Activated CD4-positive, alpha-beta T cell treated with anti-CD3 and anti-CD28 coated beads, Interleukin-2, Interleukin-6, amounts not matched to agents 100 ng/mL and 50 ng/mL, durations not matched to agents 16 hours and 8 hours (primary cell): ENCODE measurements at regions not wholly inside any gene's neighbourhood (a gene's known extent, or its start where the extent isn't known, plus 50 kb on each side); places are given as distances from the start of the nearest gene placed in this dataset.

ENCODE experiments used
- DNase-seq: peaks from one replicate; pipeline ENCODE4 v3.0.0-alpha.2; 2020

DNA sequence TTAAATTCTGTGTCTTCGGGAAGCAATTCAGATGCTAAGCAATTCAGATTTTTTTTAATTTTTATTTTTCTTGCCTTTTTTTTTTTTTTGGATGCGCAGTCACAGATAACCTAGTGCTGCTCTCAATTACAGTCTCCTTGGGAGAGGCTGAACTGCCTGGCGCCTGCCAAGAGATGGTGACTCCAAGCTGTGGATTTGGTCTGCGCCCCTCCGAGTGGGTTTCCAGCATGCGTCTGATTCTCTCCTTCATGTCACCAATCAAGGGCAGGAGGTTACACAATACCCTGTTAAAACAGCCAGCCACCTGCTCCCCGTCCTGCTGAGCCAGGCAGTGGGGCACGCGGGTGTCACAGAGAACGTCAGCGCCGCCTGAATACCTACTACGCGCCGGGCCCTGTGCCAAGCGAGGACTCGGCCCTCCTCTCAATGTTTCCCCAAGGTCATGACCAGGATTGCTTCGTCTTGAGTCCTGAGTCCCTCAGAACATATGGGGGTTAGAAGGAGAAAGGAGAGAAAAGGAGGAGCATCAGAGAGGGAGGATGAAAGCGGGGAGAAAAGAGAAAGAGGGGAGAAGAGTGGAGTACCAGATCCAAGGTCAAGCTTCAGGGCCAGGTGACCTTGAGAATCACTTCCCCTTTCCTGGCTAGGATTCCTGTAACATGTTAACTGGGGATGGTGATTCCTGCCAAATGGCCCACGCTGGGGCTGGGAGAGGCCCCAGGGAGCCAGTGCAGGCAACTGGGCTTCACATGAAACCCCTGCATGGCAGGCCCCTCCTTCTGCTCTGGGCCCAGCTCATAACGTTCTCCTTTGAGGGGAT is 213.6 kb downstream of the URI1 start:
- DNase-seq = no peak

- DNase-seq = no peak
Measured at GRCh38 chr19:30156646-30157045, 214.6 kb downstream of the URI1 start.

DNA sequence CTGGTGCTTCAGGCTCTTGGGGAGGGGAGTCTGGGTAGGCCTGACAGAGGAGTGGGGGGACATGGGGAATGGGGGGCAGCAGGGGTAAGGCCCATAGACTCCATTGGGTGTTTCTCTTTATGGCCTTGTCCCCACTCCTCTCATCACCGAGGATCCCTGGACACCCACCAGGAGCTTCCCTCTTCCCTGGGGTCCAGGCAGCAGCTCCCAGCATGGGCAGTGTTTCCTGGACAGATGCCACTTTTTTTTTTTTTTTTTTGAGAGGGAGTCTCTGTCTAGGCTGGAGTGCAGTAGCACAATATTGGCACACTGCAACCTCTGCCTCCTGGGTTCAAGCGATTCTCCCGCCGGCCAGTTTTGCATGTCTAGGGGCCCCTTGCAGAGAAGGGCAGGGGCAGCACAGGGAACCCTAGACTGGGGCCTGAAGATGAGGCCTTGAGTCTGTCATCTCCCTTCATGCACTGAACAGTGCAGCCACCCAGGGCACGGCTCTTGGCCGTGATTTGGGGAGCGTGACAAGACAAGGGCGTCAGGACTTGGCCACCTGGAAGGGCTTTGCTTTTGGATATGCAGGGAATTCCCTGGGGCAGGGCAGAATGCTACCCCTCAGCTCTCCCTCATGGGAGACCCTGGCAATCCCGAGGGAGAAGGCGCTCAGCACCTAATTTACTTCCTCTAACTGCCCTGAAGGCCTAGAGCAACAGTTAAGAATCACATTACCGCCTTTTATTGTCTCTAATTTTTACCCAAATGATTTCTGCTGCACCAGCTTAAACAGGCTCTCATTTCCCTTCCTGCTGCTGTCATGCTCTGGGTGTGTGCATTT is 213.9 kb upstream of the ZNF536 start:
- no peak for DNase-seq

DNA sequence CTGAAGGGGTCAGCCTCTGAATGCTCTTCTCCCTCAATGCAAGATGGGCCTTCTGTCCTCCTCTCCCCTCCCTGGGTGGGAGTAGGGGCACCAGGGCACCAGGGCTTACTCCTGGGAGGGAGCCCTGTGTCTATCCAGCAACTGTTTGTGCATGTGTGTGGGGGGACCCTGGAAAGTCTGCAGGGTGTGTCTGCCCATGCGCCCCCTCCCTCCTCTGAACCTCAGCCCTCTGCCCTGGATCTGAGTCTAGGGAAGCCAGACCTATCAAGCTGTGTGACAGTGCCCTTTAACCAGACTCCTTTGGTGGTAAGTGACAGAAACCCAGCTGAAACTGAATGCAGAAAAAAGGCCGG is 213.3 kb upstream of the ZNF536 start:
- no peak for DNase-seq

GRCh38 chr19:30159636-30160035 is 212.5 kb upstream of the ZNF536 start:
- DNase-seq = no peak

- no peak for DNase-seq
Measured at GRCh38 chr19:30160426-30160825, 211.8 kb upstream of the ZNF536 start.

GRCh38 chr19:30161021-30161655 is 211.0 kb upstream of the ZNF536 start:
- no peak for DNase-seq

- DNase-seq = no peak
Measured at GRCh38 chr19:30161770-30162169, 210.4 kb upstream of the ZNF536 start.

DNA sequence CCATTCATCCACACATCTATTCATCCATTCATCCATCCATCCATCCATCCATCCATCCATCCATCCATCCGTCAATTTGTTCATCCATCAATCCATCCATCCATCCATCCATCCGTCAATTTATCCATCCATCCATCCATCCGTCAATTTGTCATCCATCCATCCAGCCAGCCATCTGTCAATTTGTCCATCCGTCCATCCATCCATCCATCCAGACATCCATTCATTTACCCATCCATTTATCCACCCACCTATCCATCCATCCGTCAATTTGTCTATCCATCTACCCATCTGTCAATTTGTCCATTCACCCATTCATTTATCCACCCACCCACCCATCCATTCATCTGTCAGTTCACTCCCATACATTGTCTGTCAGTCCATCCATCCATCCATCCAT is 209.5 kb upstream of the ZNF536 start:
- DNase-seq = no peak

GRCh38 chr19:30163663-30164062 is 208.5 kb upstream of the ZNF536 start:
- no peak for DNase-seq

- no peak for DNase-seq
Measured at GRCh38 chr19:30165228-30165813, 206.9 kb upstream of the ZNF536 start.

DNA sequence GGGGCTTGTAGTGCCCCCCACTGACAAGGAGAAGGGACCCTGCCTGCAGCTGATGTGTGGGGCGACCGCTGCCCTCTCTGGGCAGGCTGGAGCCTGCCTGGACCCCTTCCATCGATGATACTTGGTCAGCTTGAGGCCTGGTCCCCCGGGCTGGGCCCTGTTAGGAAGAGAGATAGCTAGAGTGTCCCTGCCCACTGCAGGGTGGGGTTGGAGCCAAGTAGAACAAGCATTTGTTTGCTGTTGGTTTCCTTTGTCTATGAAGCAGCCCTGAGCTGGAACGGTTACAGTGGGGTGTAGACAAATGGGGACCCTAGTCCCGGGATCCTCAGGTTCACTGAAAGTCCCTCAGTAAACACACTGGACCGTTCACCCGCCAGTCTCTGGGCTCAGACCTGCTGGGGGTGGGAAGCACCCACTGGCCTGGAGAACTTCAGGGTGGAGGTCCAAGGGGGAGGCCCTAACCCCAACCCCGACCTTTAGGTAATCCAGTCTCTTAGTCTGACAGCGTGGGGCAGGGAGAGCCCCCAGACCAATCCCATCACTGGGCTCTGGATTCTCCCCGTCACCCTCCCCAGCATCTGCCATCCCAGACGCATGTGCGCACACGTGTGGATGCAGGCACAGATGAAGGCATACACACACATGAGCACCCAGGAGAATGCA is 204.8 kb upstream of the ZNF536 start:
- no peak for DNase-seq

- no peak for DNase-seq
Measured at GRCh38 chr19:30167976-30168635, 204.1 kb upstream of the ZNF536 start.

DNA sequence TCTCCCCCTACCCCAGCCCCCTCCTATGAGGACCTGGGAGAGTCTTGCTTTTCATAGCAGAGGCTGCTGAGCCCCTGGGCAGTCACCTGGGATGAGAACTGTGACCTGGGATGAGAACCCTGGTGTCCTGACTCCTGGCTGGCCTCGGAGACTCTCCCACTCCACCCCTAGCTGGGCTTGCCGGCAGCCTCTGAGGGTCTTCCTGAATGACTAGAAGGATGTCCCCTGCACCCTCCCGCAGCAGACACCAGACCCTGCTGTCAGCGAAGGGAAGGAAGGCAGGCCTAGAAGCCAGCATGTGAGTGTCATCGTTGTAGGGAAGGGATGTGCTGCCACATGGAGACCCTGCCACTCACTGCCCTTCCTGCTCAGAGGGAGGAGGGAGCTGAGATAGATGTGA is 203.4 kb upstream of the ZNF536 start:
- no peak for DNase-seq

- no peak for DNase-seq
Measured at GRCh38 chr19:30169196-30169900, 202.8 kb upstream of the ZNF536 start.

GRCh38 chr19:30170081-30170480 is 202.1 kb upstream of the ZNF536 start:
- DNase-seq = no peak

- DNase-seq = no peak
Measured at GRCh38 chr19:30170495-30171137, 201.6 kb upstream of the ZNF536 start.

- no peak for DNase-seq
Measured at GRCh38 chr19:30171138-30171635, 201.0 kb upstream of the ZNF536 start.

- no peak for DNase-seq
Measured at GRCh38 chr19:30171795-30172612, 200.2 kb upstream of the ZNF536 start.
